ENCODE measurements at regions not wholly inside any gene's neighbourhood (a gene's known extent, or its start where the extent isn't known, plus 50 kb on each side); places are given as distances from the start of the nearest gene placed in this dataset.
A peak's percentile ranks its signal among the peaks of the same experiment; 100 is the strongest.

- FAIRE-seq: no peak
- Histone ChIP-seq H2AK5ac (ENCODE audit: low read depth, low read length) (no peak overlapping the region), H3K79me1 (ENCODE audit: low read depth, low read length) (no peaks in the 10 kb centered on the region), H2BK20ac (ENCODE audit: low read length) (no peak overlapping the region), H2BK15ac (ENCODE audit: low read length) (no peak overlapping the region), H3K18ac (ENCODE audit: extremely low read depth, low read length) (no peak overlapping the region), H3K27ac (ENCODE audit: low read depth, low read length) (no peak overlapping the region), H3K23me2 (ENCODE audit: low read depth, low read length) (no peaks in the 10 kb centered on the region), H3K4me1 (replicated peaks in 1 of 4; ENCODE audit: control insufficient read depth in 3 of 4, insufficient read depth in 4 of 4, low read length in 3 of 4) (0 out of 7 replicates have a peak, but pooled peaks cover 0 to 3% (median 0%) of the 10 kb centered on the region in 4 experiments), H2AFZ (ENCODE audit: low read length) (peak overlapping the region; percentile 14; the same call in 1 of the 2 replicates), H3K79me2 (ENCODE audit: control insufficient read depth in 1 of 2, insufficient read depth in 2 of 2, low read length in 2 of 2) (no peaks in the 10 kb centered on the region), H3K56ac (replicated peaks; ENCODE audit: insufficient read length, low read depth, low read length) (no peak overlapping the region), H2BK120ac (replicated peaks; ENCODE audit: low read depth, low read length) (no peak overlapping the region), H3K9me3 (ENCODE audit: insufficient read depth in 2 of 2, low read depth in 1 of 2, low read length in 1 of 2) (peaks cover 4 to 11% of the 10 kb centered on the region in 2 experiments; a peak in 2 of 4 replicates), H3K9ac (replicated peaks in 1 of 4; ENCODE audit: extremely low read depth in 1 of 4, low read depth in 3 of 4, low read length in 3 of 4) (no peak overlapping the region), H4K20me1 (replicated peaks in 1 of 2; ENCODE audit: control insufficient read depth in 1 of 2, insufficient read depth in 2 of 2, low read length in 2 of 2) (no peaks in the 10 kb centered on the region), H3K4me3 (ENCODE audit: extremely low read depth in 1 of 4, insufficient read depth in 2 of 4, low read depth in 3 of 4, low read length in 4 of 4) (no peak overlapping the region), H3K14ac (ENCODE audit: insufficient read length) (no peak overlapping the region), H2BK12ac (ENCODE audit: low read depth, low read length) (no peak overlapping the region), H2BK5ac (ENCODE audit: low read depth, low read length) (no peak overlapping the region), H3K27me3 (replicated peaks in 1 of 4; ENCODE audit: control insufficient read depth in 3 of 4, extremely low read depth in 1 of 4, insufficient read depth in 3 of 4, low read length in 3 of 4) (peaks cover 0 to 3% (median 0%) of the 10 kb centered on the region in 4 experiments; a peak in 1 of 7 replicates), H3K23ac (ENCODE audit: insufficient read length) (no peak overlapping the region), H4K5ac (ENCODE audit: insufficient read length, low read depth, low read length) (no peak overlapping the region), H4K8ac (ENCODE audit: extremely low read depth, insufficient read depth, low read length) (no peak overlapping the region), H3K4me2 (ENCODE audit: insufficient read depth in 1 of 2, low read depth in 2 of 2, low read length in 2 of 2) (no peak overlapping the region), H3K36me3 (ENCODE audit: control insufficient read depth in 2 of 4, insufficient read depth in 4 of 4, low read length in 3 of 4) (no peaks in the 10 kb centered on the region), H3K4ac (replicated peaks; ENCODE audit: insufficient read length, low read depth, low read length) (no peak overlapping the region), H4K91ac (replicated peaks; ENCODE audit: insufficient read length, low read length) (no peak overlapping the region)
- ChIA-PET POLR2A (ENCODE audit: partially characterized antibody) (no interaction called here), CTCF (ENCODE audit: partially characterized antibody) (interaction anchor here (1.2 kb wide), 1 partner anchor 377 kb away, joined by 3 read pairs; no protein-coding TSS in a partner anchor)
- DNase-seq (ENCODE audit: low read depth in 1 of 2, low spot score in 2 of 2): no peak
- WGBS, 2 experiments (ENCODE audit: extremely low coverage in 1 of 2, insufficient coverage in 1 of 2, insufficient read length in 1 of 2, insufficient replicate concordance in 2 of 2, low coverage in 1 of 2, low lambda C conversion rate in 2 of 2, missing lambda C conversion rate in 1 of 2): 86% methylated on average over 4 of the region's 4 CpGs; no CpG with 5 or more reads in 1 of the 2 experiments
- TF ChIP-seq RBBP5 (IDR thresholded peaks at IDR 0.05; ENCODE audit: borderline replicate concordance, low read depth, low read length) (no peak), RXRA (IDR thresholded peaks at IDR 0.05; ENCODE audit: insufficient read depth, low read depth, low read length) (no peak), POU5F1 (IDR thresholded peaks at IDR 0.05; ENCODE audit: low read depth, low read length) (no peak), NRF1 (IDR thresholded peaks at IDR 0.05; ENCODE audit: low read depth, low read length) (no peak)
Measured at GRCh38 chr2:208827549-208828221, 421.1 kb downstream of the PTH2R start.
